NCI-H748 (cell line): ENCODE measurements at regions not wholly inside any gene's neighbourhood (a gene's known extent, or its start where the extent isn't known, plus 50 kb on each side); places are given as distances from the start of the nearest gene placed in this dataset.
"Not testable (repeated sequence)": the region's sequence is repeated elsewhere in the genome, so short reads cannot be mapped to it uniquely, and the experiment has no call there.

Source experiments
- DNase-seq: peaks from one replicate; lab custom pipeline; 2025; ENCODE audit not compliant: unreplicated experiment; lab: John Stamatoyannopoulos, UW

GRCh38 chr16:16930309-16931000 lies 540.3 kb downstream of the XYLT1 start:
- no peak for DNase-seq

- DNase-seq, result no peak
Observed at GRCh38 chr16:16933861-16934260, 536.9 kb downstream of the XYLT1 start.

- DNase-seq, result no peak
Observed at GRCh38 chr16:16934660-16935059, 536.1 kb downstream of the XYLT1 start.

GRCh38 chr16:16935909-16936308 lies 534.9 kb downstream of the XYLT1 start:
- DNase-seq, result not testable (repeated sequence)

- no peak for DNase-seq
Observed at GRCh38 chr16:16937576-16937975, 533.2 kb downstream of the XYLT1 start.

GRCh38 chr16:16938009-16938408 lies 532.8 kb downstream of the XYLT1 start:
- DNase-seq, result no peak

- DNase-seq, result no peak
Observed at GRCh38 chr16:16938980-16939379, 531.8 kb downstream of the XYLT1 start.

- DNase-seq, result no peak
Observed at GRCh38 chr16:16940351-16940750, 530.4 kb downstream of the XYLT1 start.

GRCh38 chr16:16942849-16943248 lies 527.9 kb downstream of the XYLT1 start:
- not testable (repeated sequence) for DNase-seq

GRCh38 chr16:16945207-16945606 lies 525.6 kb downstream of the XYLT1 start:
- no peak for DNase-seq

GRCh38 chr16:16956376-16956775 lies 514.4 kb downstream of the XYLT1 start:
- DNase-seq, result no peak

GRCh38 chr16:16960785-16961184 lies 510.0 kb downstream of the XYLT1 start:
- no peak for DNase-seq

GRCh38 chr16:16966439-16966838 lies 504.3 kb downstream of the XYLT1 start:
- DNase-seq, result no peak

GRCh38 chr16:16971042-16971441 lies 499.7 kb downstream of the XYLT1 start:
- no peak for DNase-seq

- DNase-seq, result no peak
Observed at GRCh38 chr16:16972831-16973230, 497.9 kb downstream of the XYLT1 start.

GRCh38 chr16:16973707-16974591 lies 496.8 kb downstream of the XYLT1 start:
- DNase-seq, result no peak

- peak; percentile 85 for DNase-seq
Observed at GRCh38 chr16:16982614-16983013, 488.1 kb downstream of the XYLT1 start.

- DNase-seq, result no peak
Observed at GRCh38 chr16:16983582-16983981, 487.2 kb downstream of the XYLT1 start.

GRCh38 chr16:16984091-16984490 lies 486.7 kb downstream of the XYLT1 start:
- not testable (repeated sequence) for DNase-seq

GRCh38 chr16:16985707-16986106 lies 485.1 kb downstream of the XYLT1 start:
- DNase-seq, result no peak

- no peak for DNase-seq
Observed at GRCh38 chr16:16988963-16989362, 481.8 kb downstream of the XYLT1 start.

GRCh38 chr16:16989368-16989767 lies 481.4 kb downstream of the XYLT1 start:
- no peak for DNase-seq
